Stimulated activated CD4-positive, alpha-beta T cell treated with anti-CD3 and anti-CD28 coated beads, Interleukin-15, amount 100 ng/mL, for 48 hours (primary cell): ENCODE measurements at regions not wholly inside any gene's neighbourhood (a gene's known extent, or its start where the extent isn't known, plus 50 kb on each side); places are given as distances from the start of the nearest gene placed in this dataset.

Experiments
- DNase-seq, 2 donors: peaks; one replicate each; pipeline ENCODE4 v3.0.0-alpha.2; 2020; ENCODE audit warnings: low read depth in 2 of 2

DNA sequence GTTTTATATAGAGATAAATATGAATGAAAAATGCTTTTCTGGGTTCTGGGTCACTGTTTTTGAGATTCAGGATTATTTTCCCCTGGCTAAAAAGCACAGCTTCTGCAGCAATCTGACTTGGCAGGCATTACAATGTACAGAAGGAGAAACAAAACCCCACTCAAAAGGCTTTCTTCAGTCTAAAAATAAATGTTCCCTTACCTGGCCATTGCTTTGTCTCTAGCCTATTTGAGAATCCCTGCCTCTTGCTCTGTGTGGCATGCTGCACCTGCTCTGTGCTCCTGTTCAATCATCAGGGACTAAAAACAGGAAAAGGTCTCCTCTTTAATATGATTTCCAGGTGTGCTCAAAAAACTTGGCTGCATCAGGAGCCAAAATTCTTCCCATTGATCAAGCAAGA lies 187.4 kb upstream of the STAC start:
- no peak for DNase-seq

DNA sequence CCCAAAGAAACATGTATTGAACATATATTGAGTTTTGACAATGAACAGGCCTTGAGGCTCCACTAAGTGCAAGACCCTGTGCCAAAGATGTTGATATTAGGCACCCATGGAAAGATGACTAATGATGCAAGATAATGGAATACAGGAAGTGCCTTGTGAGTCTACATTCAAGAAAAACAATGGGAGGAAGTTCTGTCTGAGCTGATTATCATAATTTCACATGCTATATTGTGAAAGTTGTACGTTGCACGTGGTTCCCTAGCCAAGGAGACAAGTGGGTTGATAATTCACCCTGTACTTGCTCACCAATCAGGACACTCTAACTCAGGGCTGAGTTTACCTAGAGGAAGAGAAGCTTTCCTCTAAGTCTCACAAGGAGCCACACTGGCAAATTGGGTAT lies 186.9 kb upstream of the STAC start:
- no peak for DNase-seq

DNA sequence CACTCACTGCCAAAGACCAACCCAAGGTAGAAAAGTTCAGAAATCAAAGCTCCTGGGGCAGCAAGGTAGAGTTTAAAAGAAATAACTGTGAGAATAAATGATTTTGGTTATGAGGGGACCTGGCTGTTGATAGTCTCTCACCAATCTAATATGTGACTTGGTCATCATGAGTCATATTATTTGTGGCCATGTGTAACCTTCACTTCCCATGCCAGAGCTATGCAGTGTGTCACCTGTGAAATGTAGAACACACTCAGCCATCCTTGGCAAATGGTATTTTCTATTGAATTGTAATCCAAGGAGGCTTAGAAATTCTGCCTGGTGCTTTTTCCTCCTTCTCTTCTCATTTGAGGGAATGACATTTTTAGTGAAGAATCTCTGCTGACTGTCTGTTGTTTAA lies 184.2 kb upstream of the STAC start:
- DNase-seq: no peak

- DNase-seq: no peak
Observed at GRCh38 chr3:36197151-36197550, 183.2 kb upstream of the STAC start.

GRCh38 chr3:36201546-36201945 lies 178.8 kb upstream of the STAC start:
- no peak for DNase-seq

GRCh38 chr3:36206956-36207580 lies 173.2 kb upstream of the STAC start:
- no peak for DNase-seq

DNA sequence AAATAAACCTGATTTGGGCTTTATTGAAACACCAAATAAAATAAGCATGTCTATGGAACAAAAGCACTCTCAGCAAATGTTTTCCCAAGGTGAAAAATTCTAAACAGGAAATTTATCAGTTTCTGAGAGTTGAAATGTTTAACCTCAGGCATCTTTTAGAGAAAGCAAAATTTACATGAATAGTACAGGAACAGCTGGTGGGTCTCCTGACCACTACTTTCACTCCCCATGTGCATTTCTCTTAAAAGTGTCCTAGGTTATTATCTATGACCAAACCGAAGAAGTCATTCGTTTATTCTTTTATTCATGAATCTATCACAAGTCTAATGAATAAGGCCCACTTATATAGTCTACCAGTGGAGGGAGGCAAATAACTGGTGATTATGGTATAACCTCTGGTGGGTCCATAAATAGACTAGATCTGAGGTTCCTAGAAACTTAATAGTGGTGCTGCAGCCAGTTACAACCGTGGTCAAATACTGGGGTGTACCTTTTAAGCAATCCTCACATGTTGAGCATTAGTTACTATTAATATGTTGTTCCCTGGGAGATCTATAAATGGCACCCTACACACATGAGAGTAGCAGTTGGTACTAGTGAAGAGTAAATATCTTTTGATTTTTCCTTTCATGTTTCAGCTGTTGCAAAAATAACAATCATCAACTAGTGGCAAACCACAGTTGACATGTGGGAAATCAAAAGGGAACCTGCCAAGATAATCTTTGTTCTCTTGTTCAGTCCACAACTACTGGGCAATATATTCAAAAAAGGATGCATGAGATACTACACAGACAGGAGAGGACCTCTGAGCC lies 169.3 kb upstream of the STAC start:
- no peak for DNase-seq

DNA sequence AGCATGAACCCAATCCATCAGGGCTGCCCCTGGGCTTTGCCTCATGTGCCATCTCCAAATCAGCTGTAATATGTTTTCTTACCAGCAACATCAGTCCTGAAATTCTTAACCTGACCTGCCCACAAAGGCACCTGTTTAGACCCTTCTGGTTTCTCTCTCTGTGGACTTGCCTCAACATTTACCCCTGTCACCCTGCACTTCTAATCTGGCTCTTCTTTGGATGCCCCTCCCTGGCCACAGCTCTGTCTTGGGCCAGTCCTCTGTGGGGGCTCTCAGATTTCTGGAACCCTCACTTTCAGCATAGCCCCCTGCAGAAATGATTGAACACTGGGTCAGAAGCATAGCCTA lies 168.7 kb upstream of the STAC start:
- no peak for DNase-seq

GRCh38 chr3:36212251-36212650 lies 168.1 kb upstream of the STAC start:
- no peak for DNase-seq

DNA sequence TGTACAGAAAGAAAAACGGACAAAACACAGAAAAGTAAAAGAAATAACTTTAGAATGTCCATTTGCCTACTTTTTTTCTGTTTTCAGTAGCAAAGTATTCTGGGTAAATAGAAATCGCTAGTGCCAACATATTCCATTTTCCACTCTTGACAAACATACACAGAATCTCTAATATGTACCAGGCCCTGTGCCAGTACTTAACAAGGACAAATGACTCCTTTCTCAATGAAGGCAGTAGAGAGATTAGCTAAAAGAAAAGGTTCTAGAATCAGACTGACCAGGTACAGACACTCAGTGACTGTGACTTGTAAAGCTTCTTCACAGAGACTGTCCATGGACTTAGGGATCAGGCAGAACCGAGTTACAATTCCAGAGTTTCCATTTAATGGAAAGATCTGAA lies 165.8 kb upstream of the STAC start:
- no peak for DNase-seq

DNA sequence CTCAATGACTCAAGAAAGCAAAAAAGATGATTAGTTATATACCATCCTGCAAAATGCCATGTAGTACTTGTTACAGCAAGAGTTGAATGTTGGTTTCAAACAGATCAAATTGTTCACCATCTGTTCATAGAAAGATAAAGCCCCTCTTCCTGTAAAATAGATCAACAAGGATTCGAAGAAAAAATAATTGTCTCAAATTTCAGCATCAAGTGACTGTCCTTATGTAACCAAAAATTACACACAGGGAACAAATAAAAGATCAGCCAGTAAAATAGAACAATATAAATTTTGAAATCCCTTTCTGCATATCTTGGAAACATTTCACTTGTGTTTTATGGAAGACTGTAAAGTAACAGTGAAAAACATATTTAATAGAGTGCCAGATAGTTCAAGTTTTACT lies 165.1 kb upstream of the STAC start:
- DNase-seq: no peak

- no peak for DNase-seq
Observed at GRCh38 chr3:36219398-36219797, 160.9 kb upstream of the STAC start.

- no peak for DNase-seq
Observed at GRCh38 chr3:36220173-36220572, 160.1 kb upstream of the STAC start.

- DNase-seq: no peak
Observed at GRCh38 chr3:36221975-36222374, 158.3 kb upstream of the STAC start.

- DNase-seq: no peak
Observed at GRCh38 chr3:36227980-36228379, 152.3 kb upstream of the STAC start.

GRCh38 chr3:36229496-36229895 lies 150.8 kb upstream of the STAC start:
- DNase-seq: no peak

GRCh38 chr3:36232797-36233489 lies 147.4 kb upstream of the STAC start:
- DNase-seq: no peak

- no peak for DNase-seq
Observed at GRCh38 chr3:36244728-36245127, 135.6 kb upstream of the STAC start.

- DNase-seq: no peak
Observed at GRCh38 chr3:36248374-36248773, 131.9 kb upstream of the STAC start.

DNA sequence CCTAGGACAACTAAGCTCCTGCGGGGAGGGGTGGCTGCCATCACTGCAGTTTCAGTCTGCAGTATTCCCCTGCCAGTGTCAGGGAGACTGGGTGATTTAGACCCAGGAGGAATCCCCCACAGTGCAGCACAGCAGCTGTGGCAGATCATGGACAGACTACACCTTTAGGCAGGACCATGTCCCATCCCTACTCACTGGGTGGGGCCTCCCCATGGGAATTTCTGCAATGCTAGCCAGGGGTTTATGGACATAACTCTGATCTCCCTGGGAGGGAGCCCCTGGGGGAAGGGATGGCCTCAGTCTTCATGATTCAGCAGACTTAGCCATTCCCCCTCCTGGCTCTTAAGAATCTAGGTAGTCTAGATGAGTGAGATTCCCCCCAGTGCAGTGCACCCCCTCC lies 130.1 kb upstream of the STAC start:
- DNase-seq: no peak

DNA sequence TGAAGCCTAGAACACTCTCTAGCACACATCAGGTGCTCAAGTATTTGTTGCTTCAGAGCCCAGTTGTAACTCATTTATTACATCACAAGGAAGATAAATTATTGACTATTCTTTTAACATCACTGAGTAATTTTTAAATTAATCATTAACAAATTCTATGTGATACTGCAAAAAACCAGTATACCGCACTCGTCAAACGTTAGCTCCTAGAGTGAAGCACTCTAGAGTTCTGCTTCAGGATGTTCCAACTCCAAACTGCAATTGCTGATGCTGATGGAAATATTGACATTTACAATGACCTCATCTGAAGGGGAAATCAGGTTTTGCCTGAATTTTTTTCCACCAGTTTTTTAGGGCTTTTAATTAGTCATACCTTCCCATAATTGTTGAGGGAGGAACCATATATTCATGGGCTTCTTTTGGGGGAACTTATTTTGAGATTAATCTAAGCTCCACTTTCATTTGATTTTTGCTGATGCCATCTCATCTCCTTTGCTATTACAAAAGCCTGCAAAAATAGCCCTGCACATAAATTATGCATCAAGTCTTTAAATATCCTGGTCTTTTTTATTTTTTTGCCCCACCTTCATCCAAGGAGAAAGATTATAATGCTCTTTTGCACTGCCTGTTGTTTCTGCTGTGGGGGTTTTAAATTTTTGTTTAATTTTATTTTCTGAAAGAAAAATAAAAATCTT lies 123.0 kb upstream of the STAC start:
- DNase-seq: no peak

- DNase-seq: no peak
Observed at GRCh38 chr3:36258421-36258820, 121.9 kb upstream of the STAC start.

DNA sequence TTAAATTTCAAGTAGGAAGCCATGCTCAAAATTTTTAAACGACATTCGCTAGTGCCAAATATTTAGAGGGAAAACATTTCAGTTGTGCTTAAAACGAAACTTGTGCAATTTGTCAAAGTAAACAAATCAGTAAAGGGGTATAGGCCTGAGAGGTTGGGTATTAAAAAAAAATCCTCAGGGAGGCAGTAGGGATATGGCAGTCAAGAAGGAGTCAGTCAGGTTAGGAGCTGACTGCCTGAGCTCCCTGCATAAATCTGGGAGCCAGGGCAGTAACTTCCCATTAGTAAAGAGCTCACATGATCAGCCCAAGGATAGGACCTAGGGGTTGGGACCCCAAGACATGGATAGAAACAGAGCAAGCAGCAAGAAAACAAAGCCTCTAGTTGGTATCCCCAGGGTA lies 120.7 kb upstream of the STAC start:
- DNase-seq: no peak
